ENCODE measurements at regions not wholly inside any gene's neighbourhood (a gene's known extent, or its start where the extent isn't known, plus 50 kb on each side); places are given as distances from the start of the nearest gene placed in this dataset.
"Not testable (repeated sequence)": the region's sequence is repeated elsewhere in the genome, so short reads cannot be mapped to it uniquely, and the experiment has no call there.

DNA sequence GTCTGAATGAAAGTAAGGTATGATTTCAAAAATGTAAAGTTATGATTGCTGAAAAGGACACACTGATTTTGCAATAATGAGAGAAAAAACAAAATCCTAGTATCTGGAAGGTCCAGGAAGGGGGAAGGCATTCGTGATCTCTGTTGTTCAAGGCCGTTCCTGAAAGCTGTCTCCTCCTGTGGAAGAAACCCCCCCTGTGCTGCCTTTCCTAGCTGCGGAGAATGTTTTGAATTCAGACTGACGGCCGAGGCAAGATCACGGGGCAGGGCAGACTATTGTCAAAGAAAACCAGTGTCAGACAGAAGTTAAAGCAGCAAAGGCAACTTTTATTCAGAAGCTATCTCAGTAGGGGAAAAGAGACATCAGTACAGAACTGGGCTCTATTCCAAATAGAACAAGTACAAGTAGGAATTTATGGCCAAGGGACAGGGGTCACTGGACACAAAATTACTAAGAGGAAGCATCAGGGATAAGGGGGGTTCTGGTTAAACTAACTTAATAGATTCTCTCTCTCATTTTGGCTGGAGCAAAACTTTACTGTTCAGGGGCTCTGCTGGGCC lies 61.9 kb upstream of the IGFBPL1 start:
- POLR2A ChIA-PET = interaction anchor here (0.7 kb wide), 1 partner anchor 900 kb away, joined by 3 read pairs; no protein-coding TSS in a partner anchor
- DNase-seq (ENCODE audit: low spot score) = no peak
- Histone ChIP-seq H3K36me3 (ENCODE audit: insufficient read depth, low read length) (no peaks in the 10 kb centered on the region), H3K4me2 (ENCODE audit: low read length) (no peak overlapping the region), H3K27ac (ENCODE audit: low read depth, low read length, poor library complexity, severe bottlenecking) (no peak overlapping the region), H3K79me2 (ENCODE audit: insufficient read depth, low read depth, low read length) (no peaks in the 10 kb centered on the region), H3K9me3 (ENCODE audit: low read length) (no peaks in the 10 kb centered on the region), H3K4me1 (ENCODE audit: insufficient read depth, low read length, poor library complexity, severe bottlenecking) (no peaks in the 10 kb centered on the region), H2AFZ (ENCODE audit: low read length) (no peak overlapping the region), H3K9me2 (ENCODE audit: insufficient read depth, low read length) (no peaks in the 10 kb centered on the region), H4K20me1 (ENCODE audit: insufficient read depth, low read length) (no peaks in the 10 kb centered on the region), H3K4me3 (ENCODE audit: low read depth, low read length, poor library complexity, severe bottlenecking) (no peak overlapping the region)
- intact Hi-C loops (cut with micrococcal nuclease; ENCODE audit: unreplicated experiment) = no loop called here
- TF ChIP-seq, protein P1, sequence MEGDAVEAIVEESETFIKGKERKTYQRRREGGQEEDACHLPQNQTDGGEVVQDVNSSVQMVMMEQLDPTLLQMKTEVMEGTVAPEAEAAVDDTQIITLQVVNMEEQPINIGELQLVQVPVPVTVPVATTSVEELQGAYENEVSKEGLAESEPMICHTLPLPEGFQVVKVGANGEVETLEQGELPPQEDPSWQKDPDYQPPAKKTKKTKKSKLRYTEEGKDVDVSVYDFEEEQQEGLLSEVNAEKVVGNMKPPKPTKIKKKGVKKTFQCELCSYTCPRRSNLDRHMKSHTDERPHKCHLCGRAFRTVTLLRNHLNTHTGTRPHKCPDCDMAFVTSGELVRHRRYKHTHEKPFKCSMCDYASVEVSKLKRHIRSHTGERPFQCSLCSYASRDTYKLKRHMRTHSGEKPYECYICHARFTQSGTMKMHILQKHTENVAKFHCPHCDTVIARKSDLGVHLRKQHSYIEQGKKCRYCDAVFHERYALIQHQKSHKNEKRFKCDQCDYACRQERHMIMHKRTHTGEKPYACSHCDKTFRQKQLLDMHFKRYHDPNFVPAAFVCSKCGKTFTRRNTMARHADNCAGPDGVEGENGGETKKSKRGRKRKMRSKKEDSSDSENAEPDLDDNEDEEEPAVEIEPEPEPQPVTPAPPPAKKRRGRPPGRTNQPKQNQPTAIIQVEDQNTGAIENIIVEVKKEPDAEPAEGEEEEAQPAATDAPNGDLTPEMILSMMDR (conservative IDR thresholded peaks at IDR 0.05; ENCODE audit: low read length) = no peak
- no peak for TF ChIP-seq EZH2phosphoT487 (IDR thresholded peaks at IDR 0.05; ENCODE audit: borderline replicate concordance, low read depth, low read length)
- BruUV-seq (replicated peaks) = no TSS peak
- CTCF ChIA-PET (ENCODE audit: unreplicated experiment) = no interaction called here

DNA sequence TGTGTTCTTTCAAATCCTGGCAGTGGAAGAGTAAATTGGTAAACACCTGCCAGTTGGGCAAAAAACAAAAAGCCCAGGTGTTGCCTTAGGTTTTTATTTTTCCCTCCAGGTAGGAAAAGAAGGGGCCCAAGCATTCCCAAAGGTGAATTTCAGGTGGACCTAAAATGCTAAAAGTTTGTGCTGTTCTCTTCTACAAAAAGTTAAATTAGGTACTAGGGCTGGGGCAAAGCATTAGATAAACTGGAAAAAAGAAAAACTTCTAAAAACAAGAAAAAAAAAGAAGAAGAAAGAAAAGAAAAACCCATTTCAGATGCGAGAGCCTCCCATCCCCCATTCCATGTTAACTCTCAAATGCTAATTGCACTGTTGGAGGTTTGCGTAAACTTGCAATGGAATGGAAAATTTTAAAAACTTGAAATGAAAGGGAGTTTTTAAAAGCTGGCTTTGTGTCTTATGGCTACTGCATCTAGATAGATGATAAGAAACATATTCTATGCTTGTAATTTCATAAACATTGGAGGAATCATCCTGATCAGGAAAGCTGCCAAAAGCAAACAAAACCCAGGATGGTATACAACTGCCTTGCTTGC lies 59.9 kb upstream of the IGFBPL1 start:
- DNase-seq (ENCODE audit: low spot score); BruUV-seq (replicated peaks); H3K27ac ChIP-seq (ENCODE audit: low read depth, low read length, poor library complexity, severe bottlenecking); H3K4me1 ChIP-seq (ENCODE audit: insufficient read depth, low read length, poor library complexity, severe bottlenecking); CTCF ChIA-PET (ENCODE audit: unreplicated experiment); H3K9me3 ChIP-seq (ENCODE audit: low read length); H3K4me2 ChIP-seq (ENCODE audit: low read length); H2AFZ ChIP-seq (ENCODE audit: low read length); H3K4me3 ChIP-seq (ENCODE audit: low read depth, low read length, poor library complexity, severe bottlenecking); POLR2A ChIA-PET; H3K79me2 ChIP-seq (ENCODE audit: insufficient read depth, low read depth, low read length); H3K36me3 ChIP-seq (ENCODE audit: insufficient read depth, low read length); intact Hi-C loops (cut with micrococcal nuclease; ENCODE audit: unreplicated experiment); H4K20me1 ChIP-seq (ENCODE audit: insufficient read depth, low read length); H3K9me2 ChIP-seq (ENCODE audit: insufficient read depth, low read length): not testable (repeated sequence)

DNA sequence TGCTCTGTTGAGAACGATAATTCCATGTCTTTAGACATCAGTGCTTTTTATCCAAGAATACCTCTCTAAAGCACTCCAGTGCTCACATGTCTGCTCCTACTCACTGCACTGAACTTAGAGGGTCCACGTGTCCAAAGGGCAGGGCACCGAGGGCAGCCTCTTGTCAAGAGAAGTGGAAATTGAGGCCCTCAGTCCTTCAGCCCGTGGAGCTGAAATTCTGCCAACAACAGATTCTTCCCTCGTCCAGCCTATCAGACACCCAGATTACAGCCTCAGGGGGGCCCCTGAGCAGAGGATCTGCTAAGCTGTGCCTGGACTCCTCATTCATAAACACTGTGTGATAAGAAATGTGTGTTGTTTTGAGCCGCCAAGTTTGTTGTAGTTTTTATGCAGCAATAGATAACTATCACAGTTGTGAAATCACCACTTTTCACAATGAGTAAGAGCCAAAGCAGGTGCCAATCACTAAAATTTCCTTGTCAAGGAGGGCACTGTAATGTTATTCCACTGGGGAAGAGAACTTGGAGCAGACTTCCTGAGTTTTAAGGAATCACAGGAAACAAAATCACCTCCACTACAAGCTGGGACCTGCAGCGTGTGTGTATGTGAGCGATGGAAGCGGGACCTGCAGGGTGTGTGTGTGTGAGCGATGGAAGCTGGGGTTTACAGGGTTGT lies 58.8 kb upstream of the IGFBPL1 start:
- ChIA-PET POLR2A (no interaction called here), CTCF (ENCODE audit: unreplicated experiment) (no interaction called here)
- no peaks in the 10 kb centered on the region for H3K9me3 ChIP-seq (ENCODE audit: low read length)
- H3K4me2 ChIP-seq (ENCODE audit: low read length) = no peak overlapping the region
- H4K20me1 ChIP-seq (ENCODE audit: insufficient read depth, low read length) = no peaks in the 10 kb centered on the region
- H3K27ac ChIP-seq (ENCODE audit: low read depth, low read length, poor library complexity, severe bottlenecking) = no peak overlapping the region
- no peaks in the 10 kb centered on the region for H3K9me2 ChIP-seq (ENCODE audit: insufficient read depth, low read length)
- H3K4me3 ChIP-seq (ENCODE audit: low read depth, low read length, poor library complexity, severe bottlenecking) = no peak overlapping the region
- no peak for DNase-seq (ENCODE audit: low spot score)
- no peaks in the 10 kb centered on the region for H3K79me2 ChIP-seq (ENCODE audit: insufficient read depth, low read depth, low read length)
- intact Hi-C loops (cut with micrococcal nuclease; ENCODE audit: unreplicated experiment) = no loop called here
- TF ChIP-seq, protein P1 (conservative IDR thresholded peaks at IDR 0.05; ENCODE audit: low read length) = no peak
- TF ChIP-seq EZH2phosphoT487 (IDR thresholded peaks at IDR 0.05; ENCODE audit: borderline replicate concordance, low read depth, low read length) = no peak
- no peak overlapping the region for H2AFZ ChIP-seq (ENCODE audit: low read length)
- H3K4me1 ChIP-seq (ENCODE audit: insufficient read depth, low read length, poor library complexity, severe bottlenecking) = no peaks in the 10 kb centered on the region
- no peaks in the 10 kb centered on the region for H3K36me3 ChIP-seq (ENCODE audit: insufficient read depth, low read length)
- no TSS peak for BruUV-seq (replicated peaks)

All from OCI-LY7 (cell line).